OCI-LY3 (cell line): ENCODE measurements at regions not wholly inside any gene's neighbourhood (a gene's known extent, or its start where the extent isn't known, plus 50 kb on each side); places are given as distances from the start of the nearest gene placed in this dataset.

Experiments
- H2AFZ ChIP-seq: fragments of 200-600, 300-600 bp; shearing (Covaris generic); 2 replicates; pipeline ENCODE4 v1.6.0; 2014; ENCODE audit warnings: antibody characterized with exemption, low read depth, low read length
- H3K27ac ChIP-seq: fragments of 200-600, 300-600 bp; sonication (generic); 2 replicates; pipeline ENCODE4 v1.5.1; 2014; ENCODE audit warnings: mild to moderate bottlenecking, low read length, moderate library complexity, mixed read lengths
- H3K27me3 ChIP-seq: fragments of 200-600, 300-600 bp; sonication (generic); 2 replicates; pipeline ENCODE4 v1.6.1; 2014; ENCODE audit warnings: low read depth, low read length, mixed read lengths
- H3K36me3 ChIP-seq: fragments of 200-600, 300-600 bp; sonication (generic); replicated peaks from 2 replicates; pipeline ENCODE3; 2014; ENCODE audit warnings: low read depth, low read length, mixed read lengths
- H3K4me1 ChIP-seq: fragments of 300-600, 200-600 bp; sonication (generic); 2 replicates; pipeline ENCODE4 v1.6.1; 2014; ENCODE audit warnings: low read length, mixed read lengths
- H3K4me2 ChIP-seq: fragments of 200-600, 300-600 bp; sonication (generic); 2 replicates; pipeline ENCODE4 v1.6.1; 2014; ENCODE audit warnings: low read length, mixed read lengths
- H3K4me3 ChIP-seq: fragments of 300-600, 200-600 bp; sonication (generic); 2 replicates; pipeline ENCODE4 v1.5.1; 2014; ENCODE audit warnings: antibody characterized with exemption, mild to moderate bottlenecking, low read length, moderate library complexity
- H3K79me2 ChIP-seq: fragments of 300-600, 200-600 bp; shearing (Covaris generic); 2 replicates; pipeline ENCODE4 v1.6.1; 2014; ENCODE audit warnings: mild to moderate bottlenecking, low read length, mixed read lengths
- H3K9ac ChIP-seq: fragments of 300-600, 200-600 bp; shearing (Covaris generic); 2 replicates; pipeline ENCODE4 v1.6.0; 2014; ENCODE audit warnings: mild to moderate bottlenecking, low read length, moderate library complexity
- H3K9me3 ChIP-seq: fragments of 200-600, 300-600 bp; shearing (Covaris generic); 2 replicates; pipeline ENCODE4 v1.6.1; 2014; ENCODE audit warnings: low read length, mixed read lengths; ENCODE audit not compliant: insufficient read depth
- H4K20me1 ChIP-seq: fragments of 200-600, 300-600 bp; sonication (generic); 2 replicates; pipeline ENCODE4 v1.6.1; 2016; ENCODE audit warnings: low read length, mixed read lengths; ENCODE audit not compliant: insufficient read depth
- CTCF ChIP-seq: fragments of 200-600, 300-600 bp; sonication (generic); IDR thresholded peaks from 2 replicates; pipeline ENCODE4 v1.5.1; 2014; ENCODE audit warnings: antibody characterized with exemption, low read length, low read depth
- EZH2phosphoT487 ChIP-seq: fragments of 200-600 bp; shearing (Covaris generic); IDR thresholded peaks from 2 replicates; pipeline ENCODE4 v1.6.1; 2018; ENCODE audit warnings: antibody characterized with exemption, mixed run types, low read depth

- TF ChIP-seq EZH2phosphoT487: no peak
- TF ChIP-seq CTCF: no peak
- no peaks in the 10 kb centered on the region for H3K9me3 ChIP-seq
- H3K4me2 ChIP-seq: no peak overlapping the region
Observed at GRCh38 chr2:180690611-180691010, 289.8 kb upstream of the UBE2E3 start.

GRCh38 chr2:180682871-180683270 is 297.5 kb upstream of the UBE2E3 start:
- Histone ChIP-seq H2AFZ (no peak overlapping the region), H3K36me3 (no peaks in the 10 kb centered on the region), H3K4me1 (no peaks in the 10 kb centered on the region), H3K79me2 (no peaks in the 10 kb centered on the region), H3K4me3 (no peak overlapping the region), H3K27me3 (no peaks in the 10 kb centered on the region), H3K9me3 (no peaks in the 10 kb centered on the region), H4K20me1 (no peaks in the 10 kb centered on the region), H3K4me2 (no peak overlapping the region), H3K9ac (no peak overlapping the region), H3K27ac (no peak overlapping the region)
- TF ChIP-seq EZH2phosphoT487 (no peak), CTCF (no peak)

More at GRCh38 chr2:180690611-180691010, 289.8 kb upstream of the UBE2E3 start:
- Histone ChIP-seq H4K20me1 (no peaks in the 10 kb centered on the region), H3K27ac (no peak overlapping the region), H3K9ac (no peak overlapping the region), H3K36me3 (no peaks in the 10 kb centered on the region), H3K79me2 (no peaks in the 10 kb centered on the region), H2AFZ (no peak overlapping the region), H3K4me3 (no peak overlapping the region), H3K4me1 (0 out of 2 replicates have a peak, but pooled peaks cover 4% of the 10 kb centered on the region), H3K27me3 (no peaks in the 10 kb centered on the region)

- H3K4me1 ChIP-seq: no peaks in the 10 kb centered on the region
- no peaks in the 10 kb centered on the region for H4K20me1 ChIP-seq
- H3K27me3 ChIP-seq: no peaks in the 10 kb centered on the region
- H3K4me2 ChIP-seq: no peak overlapping the region
- H2AFZ ChIP-seq: no peak overlapping the region
- H3K9ac ChIP-seq: no peak overlapping the region
- no peak overlapping the region for H3K27ac ChIP-seq
- no peak for TF ChIP-seq CTCF
- no peak for TF ChIP-seq EZH2phosphoT487
- no peaks in the 10 kb centered on the region for H3K79me2 ChIP-seq
- H3K4me3 ChIP-seq: no peak overlapping the region
- H3K36me3 ChIP-seq: no peaks in the 10 kb centered on the region
- H3K9me3 ChIP-seq: no peaks in the 10 kb centered on the region
Observed at GRCh38 chr2:180679693-180680092, 300.7 kb upstream of the UBE2E3 start.

GRCh38 chr2:180678625-180678972 is 301.8 kb upstream of the UBE2E3 start:
- H3K4me2 ChIP-seq: no peak overlapping the region
- no peaks in the 10 kb centered on the region for H4K20me1 ChIP-seq
- H3K27ac ChIP-seq: no peak overlapping the region
- no peak overlapping the region for H3K9ac ChIP-seq
- H2AFZ ChIP-seq: no peak overlapping the region
- H3K9me3 ChIP-seq: no peaks in the 10 kb centered on the region
- TF ChIP-seq EZH2phosphoT487 (no peak), CTCF (no peak)
- H3K4me1 ChIP-seq: no peaks in the 10 kb centered on the region
- H3K36me3 ChIP-seq: no peaks in the 10 kb centered on the region
- H3K79me2 ChIP-seq: no peaks in the 10 kb centered on the region
- no peak overlapping the region for H3K4me3 ChIP-seq
- H3K27me3 ChIP-seq: no peaks in the 10 kb centered on the region
